ENCODE measurements at regions not wholly inside any gene's neighbourhood (a gene's known extent, or its start where the extent isn't known, plus 50 kb on each side); places are given as distances from the start of the nearest gene placed in this dataset.

- no peak for DNase-seq (ENCODE audit: low read depth in 2 of 2, low spot score in 1 of 2)
These were observed 114.3 kb downstream of the ASCL4 start for GRCh38 chr12:107888789-107889188.

- no peak for DNase-seq (ENCODE audit: low read depth in 2 of 2, low spot score in 1 of 2)
These were observed 117.5 kb downstream of the ASCL4 start for GRCh38 chr12:107891967-107892366.

GRCh38 chr12:107894589-107894988 lies 120.1 kb downstream of the ASCL4 start:
- no peak for DNase-seq (ENCODE audit: low read depth in 2 of 2, low spot score in 1 of 2)

GRCh38 chr12:107895966-107896365 lies 121.5 kb downstream of the ASCL4 start:
- no peak for DNase-seq (ENCODE audit: low read depth in 2 of 2, low spot score in 1 of 2)

- DNase-seq (ENCODE audit: low read depth in 2 of 2, low spot score in 1 of 2), result no peak
These were observed 126.1 kb downstream of the ASCL4 start for GRCh38 chr12:107900588-107900987.

- DNase-seq (ENCODE audit: low read depth in 2 of 2, low spot score in 1 of 2), result no peak
These were observed 129.0 kb downstream of the ASCL4 start for GRCh38 chr12:107903341-107904061.

- DNase-seq (ENCODE audit: low read depth in 2 of 2, low spot score in 1 of 2), result no peak
These were observed 132.2 kb downstream of the ASCL4 start for GRCh38 chr12:107906707-107907106.

GRCh38 chr12:107912421-107913004 lies 138.0 kb downstream of the ASCL4 start:
- DNase-seq (ENCODE audit: low read depth in 2 of 2, low spot score in 1 of 2), result peak in 1 of 2 donors; percentile 15

GRCh38 chr12:107914460-107914977 lies 140.0 kb downstream of the ASCL4 start:
- DNase-seq (ENCODE audit: low read depth in 2 of 2, low spot score in 1 of 2), result no peak

GRCh38 chr12:107917912-107918800 lies 143.7 kb downstream of the ASCL4 start:
- no peak for DNase-seq (ENCODE audit: low read depth in 2 of 2, low spot score in 1 of 2)

- DNase-seq (ENCODE audit: low read depth in 2 of 2, low spot score in 1 of 2), result no peak
These were observed 146.6 kb downstream of the ASCL4 start for GRCh38 chr12:107921062-107921461.

GRCh38 chr12:107925125-107925524 lies 150.6 kb downstream of the ASCL4 start:
- no peak for DNase-seq (ENCODE audit: low read depth in 2 of 2, low spot score in 1 of 2)

GRCh38 chr12:107929436-107929835 lies 154.9 kb downstream of the ASCL4 start:
- no peak for DNase-seq (ENCODE audit: low read depth in 2 of 2, low spot score in 1 of 2)

GRCh38 chr12:107931761-107932160 lies 157.3 kb downstream of the ASCL4 start:
- no peak for DNase-seq (ENCODE audit: low read depth in 2 of 2, low spot score in 1 of 2)

- DNase-seq (ENCODE audit: low read depth in 2 of 2, low spot score in 1 of 2), result no peak
These were observed 163.9 kb downstream of the ASCL4 start for GRCh38 chr12:107938446-107938845.

GRCh38 chr12:107948391-107948945 lies 174.0 kb downstream of the ASCL4 start:
- no peak for DNase-seq (ENCODE audit: low read depth in 2 of 2, low spot score in 1 of 2)

GRCh38 chr12:107951024-107951423 lies 176.5 kb downstream of the ASCL4 start:
- no peak for DNase-seq (ENCODE audit: low read depth in 2 of 2, low spot score in 1 of 2)

- no peak for DNase-seq (ENCODE audit: low read depth in 2 of 2, low spot score in 1 of 2)
These were observed 173.0 kb upstream of the WSCD2 start for GRCh38 chr12:107955966-107956643.

- DNase-seq (ENCODE audit: low read depth in 2 of 2, low spot score in 1 of 2), result no peak
These were observed 171.6 kb upstream of the WSCD2 start for GRCh38 chr12:107957459-107957858.

GRCh38 chr12:107963635-107964034 lies 165.5 kb upstream of the WSCD2 start:
- DNase-seq (ENCODE audit: low read depth in 2 of 2, low spot score in 1 of 2), result no peak

- no peak for DNase-seq (ENCODE audit: low read depth in 2 of 2, low spot score in 1 of 2)
These were observed 161.9 kb upstream of the WSCD2 start for GRCh38 chr12:107967170-107967569.

Measured in stimulated activated CD8-positive, alpha-beta memory T cell treated with anti-CD3 and anti-CD28 coated beads, Interleukin-4, amount 100 ng/mL, for 1 hour (primary cell).